GM12892 (cell line): ENCODE measurements at regions not wholly inside any gene's neighbourhood (a gene's known extent, or its start where the extent isn't known, plus 50 kb on each side); places are given as distances from the start of the nearest gene placed in this dataset.

Experiments
- POLR2AphosphoS5 ChIP-seq: IDR thresholded peaks from 2 replicates; pipeline ENCODE4 v1.6.1; 2011; ENCODE audit warnings: low read depth, low read length, control low read depth
- TAF1 ChIP-seq: IDR thresholded peaks from 2 replicates; pipeline ENCODE4 v1.6.1; 2011; ENCODE audit warnings: low read depth, mild to moderate bottlenecking, control low read depth, low read length, borderline replicate concordance

GRCh38 chr5:167945542-167946384 lies 345.7 kb upstream of the WWC1 start:
- TF ChIP-seq POLR2AphosphoS5 (no peak), TAF1 (no peak)
